Coronary artery (tissue), 2 donors: ENCODE measurements at regions not wholly inside any gene's neighbourhood (a gene's known extent, or its start where the extent isn't known, plus 50 kb on each side); places are given as distances from the start of the nearest gene placed in this dataset.

Experiments used
- DNase-seq: peaks from one replicate; pipeline ENCODE4 v3.0.0-alpha.2; 2017; ENCODE audit warnings: low spot score
- H3K27ac ChIP-seq, 2 donors: fragments of 200-600 bp; sonication (generic); one replicate each; pipeline ENCODE4 v1.5.1; 2016 to 2019
- H3K4me3 ChIP-seq: fragments of 200-600 bp; sonication (generic); 2 replicates; pipeline ENCODE4 v1.5.1; 2016; ENCODE audit warnings: mild to moderate bottlenecking, moderate library complexity
- CTCF ChIP-seq: fragments of 200-600 bp; sonication (generic); IDR thresholded peaks from one replicate; pipeline ENCODE4 v1.5.1; 2019; ENCODE audit warnings: antibody characterized with exemption

DNA sequence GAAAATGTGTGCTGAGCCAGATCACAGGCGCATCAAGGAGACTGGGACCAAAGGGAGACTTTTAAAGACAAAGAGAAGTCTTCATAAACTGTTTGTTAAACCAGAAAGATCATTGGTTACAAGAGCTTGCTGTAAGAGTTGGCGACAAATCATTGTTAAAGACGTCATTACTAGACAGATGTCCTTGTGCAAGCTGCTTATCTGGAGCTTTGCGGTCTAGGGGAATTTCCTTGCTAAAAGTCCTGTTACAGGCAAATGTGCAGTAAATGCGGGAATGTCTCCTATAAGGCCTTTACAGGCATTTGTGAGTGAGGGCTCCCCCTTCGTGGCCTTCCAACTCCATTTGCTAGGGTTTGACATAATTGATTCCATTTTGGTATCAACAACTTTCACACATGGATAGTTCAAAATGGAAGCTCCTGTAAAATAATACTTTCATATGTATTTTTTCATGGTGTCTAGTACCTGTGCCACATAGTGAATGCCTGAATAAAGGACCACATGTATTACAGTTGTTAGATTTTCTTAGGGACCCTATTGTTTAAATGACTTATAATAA, 362.4 kb downstream of the UTRN start:
- Histone ChIP-seq H3K27ac (no peak overlapping the region), H3K4me3 (no peak overlapping the region)
- DNase-seq, result no peak
- no peak for TF ChIP-seq CTCF

- Histone ChIP-seq H3K27ac (no peak overlapping the region), H3K4me3 (no peak overlapping the region)
- DNase-seq, result no peak
- no peak for TF ChIP-seq CTCF
These were observed 363.0 kb downstream of the UTRN start for GRCh38 chr6:144647971-144648651.

- Histone ChIP-seq H3K4me3 (no peak overlapping the region), H3K27ac (no peak overlapping the region)
- TF ChIP-seq CTCF, result no peak
- DNase-seq, result no peak
These were observed 363.9 kb downstream of the UTRN start for GRCh38 chr6:144649085-144649484.

- H3K4me3 ChIP-seq, result no peak overlapping the region
- no peak overlapping the region for H3K27ac ChIP-seq
- DNase-seq, result no peak
- no peak for TF ChIP-seq CTCF
These were observed 366.1 kb downstream of the UTRN start for GRCh38 chr6:144651234-144651633.

DNA sequence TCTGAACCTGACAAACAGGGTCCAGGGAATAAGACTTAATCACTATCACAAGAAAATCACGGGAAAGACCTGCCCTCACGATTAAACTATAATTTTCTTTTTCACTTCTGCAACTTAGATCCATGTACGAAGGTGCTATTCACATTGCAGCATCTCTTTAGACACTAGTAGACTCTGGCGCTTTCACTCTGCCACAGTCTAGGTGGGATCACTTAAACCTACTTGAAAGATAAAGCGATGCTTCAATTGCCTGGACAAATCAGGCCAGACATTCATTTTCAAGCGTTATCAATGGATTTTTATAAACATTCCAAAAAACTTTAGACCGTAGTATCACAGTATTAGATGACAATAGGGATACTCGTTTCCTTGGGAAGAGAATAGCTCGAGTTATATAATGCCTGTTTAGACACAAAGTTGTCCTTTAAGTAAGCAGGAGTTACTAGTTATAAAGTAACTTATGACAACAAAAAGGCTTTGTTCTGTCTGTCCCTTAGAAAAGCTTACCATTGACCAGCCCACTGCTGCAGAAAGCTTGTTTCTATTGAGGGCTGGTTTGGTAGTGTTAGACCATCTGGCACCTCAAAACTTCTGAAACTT, 367.3 kb downstream of the UTRN start:
- no peak for TF ChIP-seq CTCF
- H3K4me3 ChIP-seq, result no peak overlapping the region
- no peak for DNase-seq
- no peak overlapping the region for H3K27ac ChIP-seq

DNA sequence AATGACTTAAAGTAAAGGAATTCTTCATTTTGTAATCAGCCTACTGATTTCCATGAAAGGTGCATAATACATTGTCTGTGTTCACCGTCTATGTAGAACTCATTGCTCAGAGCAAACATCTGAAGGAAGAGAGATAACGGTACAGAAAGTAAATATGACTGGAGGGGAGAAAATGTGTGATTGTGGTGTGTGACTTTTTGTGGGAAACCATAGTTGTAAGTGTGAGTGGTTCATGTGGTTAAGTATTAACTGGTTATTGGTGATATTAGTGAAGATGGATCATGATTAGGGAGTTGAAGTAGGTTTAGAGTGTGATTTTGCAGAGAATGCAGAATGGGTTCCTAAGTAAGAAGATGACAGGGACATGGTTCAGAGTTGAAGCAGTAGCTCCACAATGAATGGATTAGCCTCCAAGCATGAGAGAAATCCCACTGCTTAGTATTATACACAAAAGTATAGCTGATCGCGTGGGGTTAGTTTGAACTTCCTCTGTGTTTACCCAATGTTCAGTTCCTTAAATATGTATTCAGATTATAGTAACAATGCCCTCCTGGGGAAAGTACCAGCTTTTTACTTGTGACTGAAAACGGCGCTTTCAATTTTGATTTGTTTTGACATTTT, 368.9 kb downstream of the UTRN start:
- H3K4me3 ChIP-seq, result no peak overlapping the region
- no peak for TF ChIP-seq CTCF
- no peak for DNase-seq
- H3K27ac ChIP-seq, result no peak overlapping the region
